NT2/D1 (cell line): ENCODE measurements at regions not wholly inside any gene's neighbourhood (a gene's known extent, or its start where the extent isn't known, plus 50 kb on each side); places are given as distances from the start of the nearest gene placed in this dataset.
"Not testable (repeated sequence)": the region's sequence is repeated elsewhere in the genome, so short reads cannot be mapped to it uniquely, and the experiment has no call there.

Source experiments
- DNase-seq: peaks from one replicate; pipeline ENCODE4 v3.0.0-alpha.2; 2011; ENCODE audit warnings: low read depth, low spot score
- H3K27me3 ChIP-seq: 2 replicates; pipeline ENCODE4 v1.6.0; 2011; ENCODE audit warnings: mild to moderate bottlenecking; ENCODE audit not compliant: insufficient read length, insufficient read depth
- H3K36me3 ChIP-seq: 2 replicates; pipeline ENCODE4 v1.6.1; 2011; ENCODE audit warnings: mild to moderate bottlenecking, low read length, mixed read lengths; ENCODE audit not compliant: insufficient read depth, insufficient read length
- H3K4me1 ChIP-seq: 2 replicates; pipeline ENCODE4 v1.5.1; 2011; ENCODE audit not compliant: insufficient read depth, insufficient read length
- H3K4me3 ChIP-seq: 2 replicates; pipeline ENCODE4 v1.5.1; 2011; ENCODE audit warnings: low read depth; ENCODE audit not compliant: insufficient read length
- H3K9ac ChIP-seq: 2 replicates; pipeline ENCODE4 v1.6.0; 2011; ENCODE audit warnings: low read depth; ENCODE audit not compliant: insufficient read length
- H3K9me3 ChIP-seq: 2 replicates; pipeline ENCODE4 v1.5.1; 2011; ENCODE audit warnings: mild to moderate bottlenecking, low read length; ENCODE audit not compliant: insufficient read depth
- SUZ12 ChIP-seq: IDR thresholded peaks from 2 replicates; pipeline ENCODE4 v1.6.1; 2011; ENCODE audit not compliant: insufficient read length, insufficient read depth; ENCODE audit errors: extremely low read depth
- YY1 ChIP-seq: IDR thresholded peaks from 2 replicates; pipeline ENCODE4 v1.6.1; 2011; ENCODE audit not compliant: insufficient read length, insufficient read depth
- ZNF274 ChIP-seq: IDR thresholded peaks from 2 replicates; pipeline ENCODE4 v1.6.1; 2011; ENCODE audit warnings: mild to moderate bottlenecking, low read depth, low read length

DNA sequence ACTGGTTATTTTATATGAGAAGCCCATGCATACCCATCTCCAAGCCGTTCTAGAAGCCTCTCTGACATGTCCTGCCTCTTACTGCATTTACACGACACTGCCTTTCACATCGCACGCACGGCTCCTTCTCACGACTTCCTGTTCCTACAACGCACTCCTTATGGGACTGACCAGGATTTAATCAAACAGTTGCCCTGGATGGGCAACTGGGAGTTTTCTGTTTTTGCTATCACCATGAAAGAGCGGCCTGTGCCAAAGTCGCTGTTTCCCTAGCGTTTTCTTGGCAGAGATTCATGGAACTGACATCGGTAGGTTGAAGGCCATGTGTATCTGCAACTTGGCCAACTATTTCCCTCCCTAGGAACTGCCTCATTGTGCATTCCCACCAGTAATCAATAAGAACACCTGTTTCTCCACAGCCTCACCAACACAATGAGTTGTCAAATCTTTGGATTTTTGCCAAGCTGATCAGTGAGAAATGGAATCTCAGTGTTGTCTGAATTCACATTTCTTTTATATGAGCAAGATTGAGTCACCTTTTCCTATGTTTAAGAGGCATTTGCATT lies 97.2 kb upstream of the OTOS start:
- Histone ChIP-seq H3K9me3 (no peaks in the 10 kb centered on the region), H3K27me3 (peaks cover 5% of the 10 kb centered on the region), H3K4me3 (no peak overlapping the region), H3K4me1 (peaks cover 19% of the 10 kb centered on the region), H3K9ac (no peak overlapping the region), H3K36me3 (no peaks in the 10 kb centered on the region)
- DNase-seq = no peak
- TF ChIP-seq ZNF274 = no peak
- no peak for TF ChIP-seq SUZ12
- TF ChIP-seq YY1 = no peak

DNA sequence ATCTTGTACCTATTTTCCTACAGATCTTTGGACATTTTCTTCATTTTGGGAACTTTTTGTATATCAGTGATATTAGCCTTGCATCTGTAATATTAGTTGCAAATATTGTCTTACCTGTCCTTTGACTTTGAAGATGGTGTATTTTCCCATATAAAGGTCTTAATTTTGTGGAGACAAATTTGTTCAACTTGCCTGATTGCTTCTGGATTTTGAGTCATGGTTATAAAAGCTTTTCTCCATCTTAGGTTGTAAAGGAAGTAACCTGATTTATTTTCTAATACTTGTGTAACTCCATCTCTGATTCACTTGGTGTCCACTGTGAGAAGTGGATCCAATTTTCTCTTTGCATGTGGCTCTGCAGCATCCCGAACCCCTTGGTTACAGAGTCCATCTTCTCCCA lies 97.7 kb upstream of the OTOS start:
- H3K9ac ChIP-seq = no peak overlapping the region
- H3K9me3 ChIP-seq = no peaks in the 10 kb centered on the region
- no peak for DNase-seq
- no peak overlapping the region for H3K4me3 ChIP-seq
- H3K27me3 ChIP-seq = peaks cover 5% of the 10 kb centered on the region
- no peaks in the 10 kb centered on the region for H3K36me3 ChIP-seq
- TF ChIP-seq ZNF274 (no peak), YY1 (no peak), SUZ12 (no peak)
- H3K4me1 ChIP-seq = peaks cover 19% of the 10 kb centered on the region

DNA sequence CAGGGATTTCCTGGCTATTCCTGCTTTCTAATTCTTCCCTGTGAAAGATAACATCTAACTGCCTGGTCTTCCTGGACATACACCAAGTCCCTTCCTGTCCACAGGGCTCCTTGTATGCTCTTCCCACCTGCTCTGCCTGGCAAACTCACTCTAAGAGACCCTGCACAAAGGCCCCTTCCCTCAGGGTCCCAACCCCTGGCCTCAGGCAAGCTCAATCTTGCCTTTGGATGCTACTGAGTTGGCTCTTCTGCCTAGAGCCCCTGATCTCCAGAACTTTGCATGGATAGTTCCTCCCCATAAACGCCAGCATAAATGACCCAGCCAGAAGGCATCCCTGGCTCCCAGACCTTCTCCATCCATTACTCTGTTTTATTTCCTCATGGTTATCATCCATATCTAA lies 98.3 kb upstream of the OTOS start:
- Histone ChIP-seq H3K27me3 (peaks cover 5% of the 10 kb centered on the region), H3K9me3 (no peaks in the 10 kb centered on the region), H3K36me3 (no peaks in the 10 kb centered on the region), H3K9ac (no peak overlapping the region), H3K4me1 (peaks cover 19% of the 10 kb centered on the region), H3K4me3 (no peak overlapping the region)
- no peak for DNase-seq
- TF ChIP-seq YY1 = no peak

DNA sequence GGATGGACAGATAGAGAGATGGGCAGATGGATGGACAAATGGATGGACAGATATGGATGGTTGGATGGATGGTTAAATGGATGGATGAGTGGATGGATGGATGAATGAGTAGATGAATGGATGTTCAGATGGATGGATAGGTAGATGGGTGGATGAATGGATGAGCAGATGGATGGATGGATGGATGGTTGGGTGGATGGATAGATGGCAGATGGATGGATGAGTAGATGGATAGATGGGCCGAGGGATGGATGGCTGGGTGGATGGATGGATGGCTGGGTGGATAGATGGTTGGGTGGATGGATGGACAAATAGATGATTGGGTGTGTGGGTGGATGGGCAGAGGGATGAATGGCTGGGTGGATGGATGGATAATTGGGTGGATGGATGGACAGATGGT lies 98.9 kb upstream of the OTOS start:
- Histone ChIP-seq H3K27me3 (peaks cover under 1% of the 10 kb centered on the region), H3K4me3 (no peak overlapping the region), H3K4me1 (peaks cover 15% of the 10 kb centered on the region), H3K9me3 (no peaks in the 10 kb centered on the region), H3K36me3 (no peaks in the 10 kb centered on the region), H3K9ac (no peak overlapping the region)
- no peak for DNase-seq
- TF ChIP-seq SUZ12 (no peak), YY1 (no peak)

DNA sequence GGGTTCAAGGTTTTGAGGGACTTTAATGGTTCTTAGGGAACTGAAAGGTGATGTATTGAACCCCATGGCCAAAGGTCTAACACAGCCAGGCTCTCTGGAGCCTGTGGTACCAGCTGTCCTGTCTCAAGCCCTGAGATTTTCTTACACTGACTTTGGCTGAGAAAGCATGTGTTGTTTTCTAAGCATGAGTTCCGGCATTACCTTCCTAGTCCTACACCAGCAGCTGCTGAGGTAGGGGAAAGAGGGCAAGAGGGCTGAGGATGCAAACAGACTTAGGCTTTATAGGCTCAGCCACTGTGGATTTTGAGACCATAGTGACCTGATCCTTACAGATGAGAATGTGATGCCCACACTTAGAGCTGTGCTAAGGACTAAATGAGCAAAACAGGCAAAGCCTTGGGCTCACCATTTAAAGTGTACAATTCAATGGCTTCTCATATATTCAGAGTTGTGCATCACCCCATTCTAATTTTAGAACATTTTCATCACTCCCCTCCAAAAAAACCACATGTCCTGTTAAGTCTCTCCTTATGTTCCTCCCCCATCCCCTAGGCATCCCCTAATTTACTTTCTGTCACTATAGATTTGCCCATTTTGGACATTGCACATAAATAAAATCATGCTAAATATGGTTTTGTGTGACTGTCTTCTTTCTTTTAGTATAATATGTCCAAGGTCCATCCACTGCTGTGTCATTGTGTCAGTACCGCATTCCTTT lies 99.7 kb upstream of the OTOS start:
- no peaks in the 10 kb centered on the region for H3K9me3 ChIP-seq
- TF ChIP-seq YY1 = no peak
- TF ChIP-seq SUZ12 = no peak
- TF ChIP-seq ZNF274 = no peak
- H3K4me3 ChIP-seq = no peak overlapping the region
- no peak overlapping the region for H3K9ac ChIP-seq
- no peaks in the 10 kb centered on the region for H3K36me3 ChIP-seq
- DNase-seq = no peak
- peaks cover 12% of the 10 kb centered on the region for H3K4me1 ChIP-seq
- H3K27me3 ChIP-seq = no peaks in the 10 kb centered on the region

DNA sequence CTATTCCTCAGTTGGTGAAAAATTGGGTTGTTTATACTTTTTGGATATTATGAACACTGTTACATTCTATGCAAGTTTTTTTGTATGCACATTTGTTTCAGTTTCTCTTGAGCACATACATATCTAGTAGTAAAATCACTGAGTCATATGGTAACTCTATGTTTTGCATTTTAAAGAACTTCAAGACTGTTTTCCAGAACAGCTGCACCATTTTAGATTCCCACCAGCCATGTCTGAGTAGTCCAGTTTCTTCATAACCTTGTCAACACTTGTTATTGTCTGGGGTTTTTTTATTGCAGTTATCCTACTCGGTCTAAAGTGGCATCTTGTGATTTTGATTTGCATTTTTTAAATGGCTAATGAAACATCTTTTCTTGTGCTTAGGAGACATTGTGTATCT lies 100.3 kb upstream of the OTOS start:
- TF ChIP-seq YY1 = no peak
- no peak for TF ChIP-seq SUZ12
- no peak for TF ChIP-seq ZNF274
- Histone ChIP-seq H3K9me3 (no peaks in the 10 kb centered on the region), H3K36me3 (no peaks in the 10 kb centered on the region), H3K4me3 (no peak overlapping the region), H3K4me1 (peaks cover 10% of the 10 kb centered on the region), H3K27me3 (no peaks in the 10 kb centered on the region), H3K9ac (no peak overlapping the region)
- DNase-seq = no peak

DNA sequence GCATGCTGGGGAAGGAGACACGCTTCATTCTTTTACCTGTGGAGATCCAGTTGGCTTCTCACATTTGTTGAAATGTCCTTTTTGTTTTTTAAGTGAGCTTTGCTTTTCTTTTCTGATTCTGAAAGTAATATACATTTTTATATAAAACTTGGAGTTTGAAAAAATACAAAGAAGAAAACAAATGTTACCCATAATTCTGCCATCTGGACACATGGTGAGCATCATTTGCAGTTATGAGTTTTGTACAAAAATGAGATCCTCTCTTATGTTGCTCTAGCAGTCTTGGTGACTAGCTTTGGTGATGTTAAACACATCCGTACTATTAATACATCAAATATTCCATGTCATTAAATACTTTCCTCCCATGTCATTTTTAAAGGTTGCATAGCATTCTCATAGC lies 101.1 kb upstream of the OTOS start:
- Histone ChIP-seq H3K36me3 (no peaks in the 10 kb centered on the region), H3K4me3 (no peak overlapping the region), H3K9ac (no peak overlapping the region), H3K4me1 (peaks cover 2% of the 10 kb centered on the region), H3K27me3 (no peaks in the 10 kb centered on the region), H3K9me3 (no peaks in the 10 kb centered on the region)
- no peak for TF ChIP-seq ZNF274
- TF ChIP-seq YY1 = no peak
- no peak for TF ChIP-seq SUZ12
- DNase-seq = no peak

DNA sequence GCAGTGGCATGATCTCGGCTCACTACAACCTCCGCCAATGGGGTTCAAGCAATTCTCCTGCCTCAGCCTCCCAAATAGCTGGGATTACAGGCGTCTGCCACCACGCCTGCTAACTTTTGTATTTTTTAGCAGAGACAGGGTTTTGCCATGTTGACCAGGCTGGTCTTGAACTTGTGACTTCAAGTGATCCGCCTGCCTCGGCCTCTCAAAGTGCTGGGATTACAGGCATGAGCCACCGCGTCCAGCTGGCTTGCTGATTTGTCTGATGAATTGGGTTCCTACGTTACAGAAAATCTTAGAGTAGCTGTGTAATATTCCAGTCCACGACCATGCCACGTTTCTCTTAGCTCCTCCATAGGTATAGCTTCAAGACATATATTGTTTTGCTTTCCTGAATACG lies 102.6 kb upstream of the OTOS start:
- DNase-seq, H3K27me3 ChIP-seq, H3K9me3 ChIP-seq, H3K4me1 ChIP-seq, H3K36me3 ChIP-seq, H3K9ac ChIP-seq, H3K4me3 ChIP-seq: not testable (repeated sequence)
